Pancreas (tissue), 10 donors: ENCODE measurements at regions not wholly inside any gene's neighbourhood (a gene's known extent, or its start where the extent isn't known, plus 50 kb on each side); places are given as distances from the start of the nearest gene placed in this dataset.

Source experiments
- ATAC-seq, 4 donors: fragments of 200-7000 bp; cut with Tn5 transposase; one replicate each; pipeline versions ENCODE4 v1.8.0 to v1.9.1; 2020; ENCODE audit warnings: mild to moderate bottlenecking in 4 of 4, moderate library complexity in 4 of 4
- DNase-seq, 6 donors: peaks; one replicate each; pipeline ENCODE4 v3.0.0-alpha.2; 2020
- FAIRE-seq: peaks from 2 replicates; lab custom pipeline; 2012; peaks lifted over from hg19 to GRCh38; lab: Jason Lieb, UNC
- H3K27ac ChIP-seq, 4 donors: fragments of 200-600 bp; sonication (generic); 1 replicate in 3 of 4; 2 replicates in 1 of 4; pipeline versions ENCODE4 v1.5.0 to v1.8.0; 2020
- H3K27me3 ChIP-seq, 4 donors: fragments of 200-600 bp; one replicate each; pipeline ENCODE4 v1.8.0; 2021
- H3K36me3 ChIP-seq, 3 donors: fragments of 200-600 bp; sonication (generic) in 1 of 3; one replicate each; pipeline versions ENCODE4 v1.5.0 to v1.8.0; 2020 to 2021
- H3K4me1 ChIP-seq, 3 donors: fragments of 200-600 bp; one replicate each; pipeline ENCODE4 v1.8.0; 2021
- H3K4me3 ChIP-seq, 4 donors: fragments of 200-600 bp; sonication (generic) in 2 of 4; one replicate each; pipeline versions ENCODE4 v1.5.0 to v1.8.0; 2020 to 2021
- H3K9me3 ChIP-seq, 4 donors: fragments of 200-600 bp; one replicate each; pipeline ENCODE4 v1.8.0; 2021
- WGBS, 2 donors: extraction: QIAGEN DNeasy Blood & Tissue Kit; methylation state at CpG; one replicate each; pipeline ENCODE4 v1.1.7; 2013; 5-methylcytosine and 5-hydroxymethylcytosine counted together
- intact Hi-C, 3 donors: fragments of 100-400 bp; cut with DNase I; formaldehyde crosslinking; loops; one replicate each; pipeline versions ENCODE4 v1.11.1 to v1.14.2; 2022
- TF ChIP-seq, protein P1 (sequence below), 4 donors: fragments of 200-600 bp; sonication (generic) in 3 of 4; IDR thresholded peaks; one replicate each; pipeline versions ENCODE4 v1.5.0 to v1.8.0; 2021; ENCODE audit warnings: antibody characterized with exemption in 4 of 4
- donor health status: healthy with polysubstance abuse.
- donor health status: DM: no; HTN: no; CAD: no; lungs with moderate emphysema.
- donor health status: DM: no; HTN: no; CAD: no.
- donor health status: control.
- donor health status: control.
- donor health status: Bipolar disorder and iron deficiency.
- donor health status: DM: yes; HTN: yes; CAD: no.
- donor health status: DM: no; HTN: no; CAD: no.
- donor health status: DM: no; HTN: no; CAD: no.
- donor health status: DM: yes; HTN: yes; CAD: no.

- H3K27me3 ChIP-seq = no peaks in the 10 kb centered on the region
- TF ChIP-seq, protein P1, sequence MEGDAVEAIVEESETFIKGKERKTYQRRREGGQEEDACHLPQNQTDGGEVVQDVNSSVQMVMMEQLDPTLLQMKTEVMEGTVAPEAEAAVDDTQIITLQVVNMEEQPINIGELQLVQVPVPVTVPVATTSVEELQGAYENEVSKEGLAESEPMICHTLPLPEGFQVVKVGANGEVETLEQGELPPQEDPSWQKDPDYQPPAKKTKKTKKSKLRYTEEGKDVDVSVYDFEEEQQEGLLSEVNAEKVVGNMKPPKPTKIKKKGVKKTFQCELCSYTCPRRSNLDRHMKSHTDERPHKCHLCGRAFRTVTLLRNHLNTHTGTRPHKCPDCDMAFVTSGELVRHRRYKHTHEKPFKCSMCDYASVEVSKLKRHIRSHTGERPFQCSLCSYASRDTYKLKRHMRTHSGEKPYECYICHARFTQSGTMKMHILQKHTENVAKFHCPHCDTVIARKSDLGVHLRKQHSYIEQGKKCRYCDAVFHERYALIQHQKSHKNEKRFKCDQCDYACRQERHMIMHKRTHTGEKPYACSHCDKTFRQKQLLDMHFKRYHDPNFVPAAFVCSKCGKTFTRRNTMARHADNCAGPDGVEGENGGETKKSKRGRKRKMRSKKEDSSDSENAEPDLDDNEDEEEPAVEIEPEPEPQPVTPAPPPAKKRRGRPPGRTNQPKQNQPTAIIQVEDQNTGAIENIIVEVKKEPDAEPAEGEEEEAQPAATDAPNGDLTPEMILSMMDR (IDR thresholded peaks at IDR 0.05) = no peak
- no peaks in the 10 kb centered on the region for H3K36me3 ChIP-seq
- DNase-seq (no peak), FAIRE-seq (no peak), ATAC-seq (no peak)
- 70 to 79% methylated on average over 6 of the region's 6 CpGs for WGBS, 2 donors
- H3K4me3 ChIP-seq = no peak overlapping the region
- H3K9me3 ChIP-seq = no peaks in the 10 kb centered on the region
- intact Hi-C loops = no loop called here
- no peaks in the 10 kb centered on the region for H3K4me1 ChIP-seq
- H3K27ac ChIP-seq = no peak overlapping the region
Observed at GRCh38 chr3:162601101-162601670, 1104.6 kb downstream of the OTOL1 start.

- FAIRE-seq = no peak
- ATAC-seq = no peak
- H3K9me3 ChIP-seq = no peaks in the 10 kb centered on the region
- H3K4me3 ChIP-seq = no peak overlapping the region
- no peaks in the 10 kb centered on the region for H3K4me1 ChIP-seq
- no peaks in the 10 kb centered on the region for H3K36me3 ChIP-seq
- TF ChIP-seq, protein P1 (IDR thresholded peaks at IDR 0.05) = no peak
- H3K27ac ChIP-seq = no peak overlapping the region
- 45 to 73% methylated on average over 3 of the region's 3 CpGs for WGBS, 2 donors
- DNase-seq = no peak
- intact Hi-C loops = no loop called here
- H3K27me3 ChIP-seq = no peaks in the 10 kb centered on the region
Observed at GRCh38 chr3:162602619-162603018, 1106.0 kb downstream of the OTOL1 start.

DNA sequence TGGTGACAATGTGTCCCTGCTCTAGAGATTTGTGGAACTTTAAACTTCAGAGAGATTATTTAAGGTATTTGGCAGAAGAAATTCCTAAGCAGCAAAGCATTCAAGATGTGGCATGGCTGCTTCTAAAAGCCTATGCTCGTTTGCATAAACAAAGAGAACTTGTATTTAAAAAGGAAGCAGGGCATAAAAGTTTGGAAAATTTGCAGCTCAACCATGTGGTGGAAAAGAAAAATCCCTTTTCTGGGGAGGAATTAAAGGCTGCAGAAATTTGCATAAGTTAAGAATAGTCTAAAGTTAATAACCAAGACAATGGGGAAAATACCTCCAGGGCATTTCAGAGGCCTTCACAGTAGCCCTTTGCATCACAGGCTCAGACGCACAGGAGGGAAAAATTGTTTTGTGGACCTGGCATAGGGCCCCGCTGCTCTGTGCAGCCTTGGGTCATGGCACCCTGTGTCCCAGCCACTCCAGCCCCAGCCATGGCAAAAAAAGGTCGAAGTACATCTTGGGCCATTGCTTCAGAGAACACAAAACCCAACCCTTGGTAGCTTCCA, 1109.1 kb downstream of the OTOL1 start:
- FAIRE-seq = no peak
- Histone ChIP-seq H3K36me3 (no peaks in the 10 kb centered on the region), H3K9me3 (no peaks in the 10 kb centered on the region), H3K4me3 (no peak overlapping the region), H3K4me1 (no peaks in the 10 kb centered on the region), H3K27ac (no peak overlapping the region), H3K27me3 (no peaks in the 10 kb centered on the region)
- intact Hi-C loops = no loop called here
- TF ChIP-seq, protein P1 (IDR thresholded peaks at IDR 0.05) = no peak
- no peak for ATAC-seq
- no peak for DNase-seq
- WGBS, 2 donors = 50 to 58% methylated on average over 4 of the region's 4 CpGs

DNA sequence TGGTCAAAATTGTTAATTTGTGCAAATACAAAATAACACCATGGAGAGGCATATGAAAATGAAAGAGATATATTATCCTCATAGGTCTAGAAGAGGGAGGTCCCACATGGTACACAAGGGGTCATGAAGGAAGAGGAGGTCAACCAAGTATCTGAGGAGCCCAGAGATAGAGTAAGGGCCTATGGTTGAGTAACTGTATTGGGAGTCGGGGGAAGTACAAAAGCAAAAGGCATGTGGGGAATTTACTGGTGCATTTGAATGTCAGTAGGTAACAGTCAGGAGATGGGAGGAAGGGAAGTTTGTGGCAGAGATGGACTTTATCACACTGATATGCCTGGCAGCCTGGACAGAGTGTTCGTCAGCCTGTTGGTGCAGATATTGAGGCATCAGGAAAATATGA, 1113.7 kb downstream of the OTOL1 start:
- Histone ChIP-seq H3K36me3 (no peaks in the 10 kb centered on the region), H3K27ac (no peak overlapping the region), H3K27me3 (no peaks in the 10 kb centered on the region), H3K4me3 (no peak overlapping the region), H3K9me3 (no peaks in the 10 kb centered on the region), H3K4me1 (no peaks in the 10 kb centered on the region)
- intact Hi-C loops = no loop called here
- no peak for FAIRE-seq
- no peak for ATAC-seq
- 36 to 71% methylated on average over 2 of the region's 2 CpGs for WGBS, 2 donors
- no peak for DNase-seq
- TF ChIP-seq, protein P1 (IDR thresholded peaks at IDR 0.05) = no peak

- FAIRE-seq = no peak
- no peaks in the 10 kb centered on the region for H3K4me1 ChIP-seq
- no peak overlapping the region for H3K4me3 ChIP-seq
- no peaks in the 10 kb centered on the region for H3K36me3 ChIP-seq
- no peaks in the 10 kb centered on the region for H3K27me3 ChIP-seq
- no peak overlapping the region for H3K27ac ChIP-seq
- intact Hi-C loops = no loop called here
- no peak for ATAC-seq
- DNase-seq = no peak
- whole genome bisulfite sequencing, 2 donors = 45 to 52% methylated on average over 2 of the region's 2 CpGs
- H3K9me3 ChIP-seq = no peaks in the 10 kb centered on the region
- TF ChIP-seq, protein P1 (IDR thresholded peaks at IDR 0.05) = no peak
Observed at GRCh38 chr3:162612991-162613390, 1116.4 kb downstream of the OTOL1 start.
